Lung microvascular endothelial cell (primary cell): ENCODE measurements at regions not wholly inside any gene's neighbourhood (a gene's known extent, or its start where the extent isn't known, plus 50 kb on each side); places are given as distances from the start of the nearest gene placed in this dataset.
A peak's percentile ranks its signal among the peaks of the same experiment; 100 is the strongest.
"Not testable (repeated sequence)": the region's sequence is repeated elsewhere in the genome, so short reads cannot be mapped to it uniquely, and the experiment has no call there.

Source experiments
- DNase-seq, 2 donors: peaks; one replicate each; pipeline versions ENCODE4 v3.0.0 to v3.0.0-alpha.2; 2010; ENCODE audit warnings: low read depth in 2 of 2

DNA sequence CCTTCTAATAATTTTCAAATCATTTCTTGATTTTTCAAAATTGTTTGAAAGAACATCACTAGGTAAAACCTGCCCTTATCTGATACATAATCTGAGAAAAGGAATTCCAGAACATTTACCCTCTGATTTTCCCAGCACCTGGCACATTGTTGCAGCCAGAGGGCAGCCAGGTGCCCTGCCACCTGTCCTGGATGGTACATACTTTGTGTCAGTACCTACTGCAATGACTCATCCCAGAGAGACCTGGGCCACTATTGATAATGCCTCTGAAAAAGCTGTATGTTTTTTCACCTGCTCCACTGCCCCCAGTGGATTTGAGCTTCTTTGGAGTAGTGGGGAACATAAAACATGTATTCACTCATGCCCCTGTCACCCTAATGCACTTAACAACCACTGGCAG lies 648.9 kb upstream of the GBE1 start:
- DNase-seq, result no peak

- no peak for DNase-seq
Measured at GRCh38 chr3:82409842-82410241, 648.4 kb upstream of the GBE1 start.

DNA sequence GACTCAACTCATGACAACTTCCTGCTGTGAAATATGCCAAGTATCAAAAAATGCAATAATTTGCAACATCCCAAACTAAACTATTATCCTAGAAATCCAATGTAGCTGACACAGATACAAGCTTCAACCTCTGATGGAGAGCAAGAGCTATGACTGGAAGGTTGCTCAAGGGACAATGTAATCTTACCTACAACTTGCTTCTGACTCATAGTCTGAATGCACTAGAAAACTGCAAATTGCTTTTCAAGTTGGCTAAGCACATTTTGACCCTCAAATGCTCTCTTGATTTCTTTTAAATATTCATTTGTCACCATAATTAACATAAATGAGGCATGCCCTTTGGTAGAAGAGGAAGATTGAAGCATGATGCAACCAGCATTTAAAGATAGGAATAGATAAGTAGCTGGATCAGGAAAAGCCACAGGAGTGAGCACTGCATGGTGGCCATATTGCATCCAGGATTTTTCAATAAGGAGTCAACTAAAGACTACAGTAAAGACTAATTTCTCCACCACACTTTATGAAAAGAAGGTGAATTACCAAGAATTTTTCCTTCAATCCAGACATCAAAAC lies 630.8 kb upstream of the GBE1 start:
- DNase-seq, result no peak

GRCh38 chr3:82390868-82391267 lies 629.4 kb upstream of the GBE1 start:
- DNase-seq, result no peak

GRCh38 chr3:82386647-82387046 lies 625.2 kb upstream of the GBE1 start:
- DNase-seq, result no peak

DNA sequence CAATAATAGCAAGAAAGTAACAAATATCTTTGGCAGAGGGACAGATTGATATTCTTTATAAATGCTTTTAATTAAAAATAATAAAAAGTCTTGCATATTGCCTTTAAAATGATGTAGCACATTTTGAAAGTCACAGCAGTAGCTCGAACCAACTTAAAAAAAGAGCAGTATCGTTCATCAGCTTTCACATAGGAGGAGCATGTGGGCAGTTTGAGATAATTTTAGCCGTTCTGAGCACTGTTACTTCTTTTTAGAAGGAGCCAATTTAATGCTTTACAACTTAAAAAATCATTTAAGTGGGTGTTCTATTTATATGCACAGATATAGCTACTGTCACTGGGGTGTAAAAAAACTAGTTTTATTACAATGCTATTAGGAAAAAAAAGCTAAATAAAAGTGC lies 622.7 kb upstream of the GBE1 start:
- no peak for DNase-seq

GRCh38 chr3:82382831-82383230 lies 621.4 kb upstream of the GBE1 start:
- DNase-seq, result no peak

DNA sequence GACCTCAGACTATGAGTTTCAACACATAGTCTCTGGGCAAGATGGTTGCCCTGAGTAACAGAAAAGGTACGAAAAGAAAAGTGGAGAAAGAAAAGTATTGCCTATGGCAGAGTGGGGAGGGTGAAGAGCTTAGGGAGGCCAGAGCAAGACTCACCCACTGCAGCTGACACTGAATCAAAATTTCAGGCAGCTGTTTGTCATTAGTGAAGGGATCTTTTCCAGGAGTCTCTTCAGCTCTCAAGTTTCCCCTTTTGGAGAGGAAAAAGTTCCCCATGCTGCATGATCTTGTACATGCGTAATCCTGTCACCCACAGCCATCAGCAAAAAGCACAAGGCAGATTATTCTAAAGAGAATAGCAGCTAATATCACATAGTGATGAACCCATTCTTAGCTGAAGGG lies 616.9 kb upstream of the GBE1 start:
- DNase-seq, result no peak

GRCh38 chr3:82376883-82377282 lies 615.4 kb upstream of the GBE1 start:
- no peak for DNase-seq

DNA sequence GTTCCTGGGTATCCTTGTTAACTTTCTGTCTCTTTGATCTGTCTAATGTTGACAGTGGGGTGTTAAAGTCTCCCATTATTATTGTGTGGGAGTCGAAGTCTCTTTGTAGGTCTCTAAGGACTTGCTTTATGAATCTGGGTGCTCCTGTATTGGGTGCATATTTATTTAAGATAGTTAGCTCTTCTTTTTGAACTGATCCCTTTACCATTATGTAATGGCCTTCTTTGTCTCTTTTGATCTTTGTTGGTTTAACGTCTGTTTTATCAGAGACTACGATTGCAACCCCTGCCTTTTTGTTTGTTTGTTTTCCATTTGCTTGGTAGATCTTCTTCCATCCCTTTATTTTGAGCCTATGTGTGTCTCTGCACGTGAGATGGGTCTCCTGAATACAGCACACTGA lies 612.4 kb upstream of the GBE1 start:
- not testable (repeated sequence) for DNase-seq

DNA sequence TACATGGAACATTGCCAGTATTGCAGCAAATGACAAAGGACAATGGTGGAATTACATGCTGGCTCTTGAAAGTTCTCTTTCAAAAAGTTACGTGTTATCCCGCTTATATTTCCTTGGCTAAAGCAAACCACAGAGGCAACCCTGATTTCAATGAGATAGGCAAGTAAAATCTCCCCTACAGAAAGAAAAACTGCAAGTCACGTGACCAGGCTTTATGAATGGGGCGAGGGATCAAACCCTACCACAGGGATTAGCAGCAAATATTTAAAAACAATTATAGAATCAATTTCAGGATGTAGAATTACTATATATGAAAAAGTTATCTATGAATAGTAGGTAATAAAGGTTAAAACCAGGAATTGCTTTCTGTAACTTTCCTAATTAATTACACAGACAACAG lies 603.4 kb upstream of the GBE1 start:
- no peak for DNase-seq

GRCh38 chr3:82363131-82363530 lies 601.7 kb upstream of the GBE1 start:
- DNase-seq, result no peak

DNA sequence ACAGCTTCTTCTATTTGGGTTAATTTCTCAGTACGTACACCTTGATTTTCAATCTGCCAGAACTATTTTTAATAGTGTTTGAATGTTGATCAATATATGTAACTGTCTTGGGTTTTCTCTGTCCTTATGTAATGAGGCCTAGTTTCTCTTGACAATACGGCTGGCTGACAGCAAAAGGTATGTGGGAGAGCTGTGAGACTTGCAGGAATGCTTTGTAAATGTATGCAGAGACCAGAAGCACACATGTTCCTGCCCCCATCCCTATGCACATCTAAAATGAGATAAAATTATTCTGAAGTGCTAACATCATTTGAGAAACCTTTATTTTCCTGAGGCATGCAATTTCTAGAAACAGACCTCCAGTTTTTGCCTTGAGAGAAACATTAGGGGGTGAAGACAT lies 593.8 kb upstream of the GBE1 start:
- no peak for DNase-seq

DNA sequence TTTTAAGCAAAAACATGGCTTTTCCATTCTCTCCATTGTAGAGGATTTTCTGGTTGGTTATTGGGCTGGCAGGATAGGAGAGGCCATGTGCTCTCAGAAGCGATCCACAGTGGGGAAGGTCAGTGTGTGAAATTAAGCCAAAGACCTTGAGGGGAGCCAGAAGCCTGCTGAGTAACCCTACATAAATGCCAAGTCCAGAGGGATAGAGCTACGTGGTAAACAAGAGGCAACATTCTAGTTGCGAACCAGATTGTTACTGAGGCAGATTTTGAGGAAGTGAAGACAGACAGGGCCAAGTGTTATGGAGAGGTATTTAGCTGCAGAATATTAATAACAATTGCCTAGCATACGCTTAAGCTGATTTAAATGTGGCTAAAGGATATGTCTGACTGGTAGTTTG lies 592.8 kb upstream of the GBE1 start:
- no peak for DNase-seq

GRCh38 chr3:82353306-82354171 lies 592.1 kb upstream of the GBE1 start:
- DNase-seq, result no peak

GRCh38 chr3:82347585-82347984 lies 586.1 kb upstream of the GBE1 start:
- DNase-seq, result no peak

DNA sequence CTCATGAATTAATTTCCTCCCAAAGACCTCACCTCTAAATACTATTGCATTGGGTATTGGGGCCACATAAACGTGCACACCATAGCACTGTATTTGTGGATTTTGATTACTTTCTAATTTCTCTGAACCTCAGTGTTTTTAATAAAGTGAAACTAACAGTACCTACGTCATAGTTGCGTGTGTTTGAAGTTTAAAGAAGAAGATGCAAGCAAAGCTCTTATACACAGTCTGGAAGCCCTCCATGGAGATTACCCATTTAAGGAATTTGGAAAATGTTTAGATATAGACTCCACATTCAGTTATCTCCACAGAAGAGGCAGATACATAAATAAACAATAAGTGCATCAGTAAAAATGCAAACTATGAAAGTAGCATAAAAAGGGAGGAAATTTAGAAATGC lies 581.1 kb upstream of the GBE1 start:
- no peak for DNase-seq

GRCh38 chr3:82329300-82329699 lies 567.9 kb upstream of the GBE1 start:
- DNase-seq, result peak in 1 of 2 donors; percentile 6

- DNase-seq, result no peak
Measured at GRCh38 chr3:82311901-82312300, 550.5 kb upstream of the GBE1 start.

DNA sequence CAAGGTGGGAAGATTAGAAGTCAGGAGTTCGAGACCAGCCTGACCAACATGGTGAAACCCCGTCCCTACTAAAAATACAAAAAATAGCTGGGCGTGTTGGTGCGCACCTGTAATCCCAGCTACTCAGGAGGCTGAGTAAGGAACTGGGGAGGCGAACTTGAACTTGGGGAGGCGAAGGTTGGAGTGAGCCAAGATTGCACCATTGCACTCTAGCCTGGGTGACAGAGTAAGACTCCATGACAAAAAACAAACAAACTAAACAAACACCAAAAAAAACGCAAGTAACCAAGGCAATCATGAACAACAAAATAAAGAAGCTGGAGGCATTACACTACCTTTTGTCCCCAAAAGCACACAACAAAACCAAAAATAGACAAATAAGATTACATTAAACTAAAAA lies 547.3 kb upstream of the GBE1 start:
- no peak for DNase-seq

DNA sequence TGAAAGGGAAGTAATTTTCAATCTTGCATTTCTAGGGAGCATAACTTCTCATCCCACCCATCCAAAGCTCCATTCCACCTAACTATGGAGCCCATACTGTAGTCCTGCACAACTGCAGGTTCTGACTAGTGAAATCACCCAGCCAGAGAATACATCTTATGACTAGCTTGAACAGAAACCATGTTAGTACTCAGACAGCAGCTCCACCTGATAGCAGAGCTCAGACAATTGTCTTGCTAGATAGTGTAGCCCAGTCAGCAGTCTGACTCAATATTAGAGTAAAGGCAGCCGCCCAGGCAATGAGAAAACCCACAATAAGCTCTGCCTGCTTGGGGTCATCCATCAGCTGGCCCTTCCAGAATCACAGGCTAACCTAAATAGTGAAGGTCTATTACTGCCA lies 544.7 kb upstream of the GBE1 start:
- no peak for DNase-seq

GRCh38 chr3:82294609-82295008 lies 533.2 kb upstream of the GBE1 start:
- no peak for DNase-seq

DNA sequence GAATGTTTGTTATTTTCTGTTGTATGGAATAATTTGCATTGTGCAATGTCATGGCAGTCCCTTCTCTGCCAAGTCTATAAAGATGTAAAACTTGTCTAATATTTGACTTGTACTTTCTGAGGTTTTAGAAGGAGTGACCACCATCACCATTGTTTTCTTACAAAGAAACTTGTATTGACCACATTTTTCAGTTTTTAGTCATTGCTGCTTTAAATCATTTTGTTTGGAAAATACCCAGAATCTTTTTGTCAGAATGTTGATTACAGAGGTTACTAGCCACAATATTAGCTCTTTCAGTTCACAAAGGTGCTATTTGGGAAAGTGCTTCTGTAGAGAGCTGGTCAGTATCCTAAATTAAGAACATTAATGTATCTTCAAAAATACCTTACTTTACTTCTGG lies 532.4 kb upstream of the GBE1 start:
- no peak for DNase-seq
